GOT3 (cell line): ENCODE measurements at regions not wholly inside any gene's neighbourhood (a gene's known extent, or its start where the extent isn't known, plus 50 kb on each side); places are given as distances from the start of the nearest gene placed in this dataset.
"Not testable (repeated sequence)": the region's sequence is repeated elsewhere in the genome, so short reads cannot be mapped to it uniquely, and the experiment has no call there.

Experiments
- DNase-seq: peaks from one replicate; lab custom pipeline; 2025; ENCODE audit warnings: mixed read lengths; lab: John Stamatoyannopoulos, UW

DNA sequence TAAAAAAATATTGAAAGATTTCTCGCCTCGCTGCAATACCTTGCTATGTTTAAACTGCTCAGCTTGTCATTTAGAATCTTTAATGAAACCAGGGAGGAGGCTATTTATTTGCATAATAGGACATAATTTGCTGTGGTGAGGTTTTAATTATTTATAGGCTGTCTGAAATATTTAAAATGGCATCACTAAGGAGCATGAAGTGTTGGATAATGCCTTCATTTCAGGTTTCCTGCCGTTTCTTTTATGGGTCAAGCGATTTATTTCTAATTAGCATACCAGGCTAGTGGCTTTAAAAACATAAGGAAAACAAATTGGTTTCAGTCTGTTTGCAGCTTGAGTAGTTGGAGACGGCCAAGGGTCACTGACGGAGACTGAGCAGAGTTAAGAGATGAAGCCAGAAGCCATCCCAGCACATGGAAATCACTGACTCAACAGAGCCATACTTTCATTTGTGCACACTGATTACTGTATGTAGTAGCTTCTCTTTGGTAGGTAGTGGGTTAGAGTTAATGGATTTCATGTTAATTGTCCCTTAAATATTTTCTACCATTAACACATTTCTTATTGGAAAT is 1962.4 kb upstream of the TENM3 start:
- DNase-seq, result no peak

DNA sequence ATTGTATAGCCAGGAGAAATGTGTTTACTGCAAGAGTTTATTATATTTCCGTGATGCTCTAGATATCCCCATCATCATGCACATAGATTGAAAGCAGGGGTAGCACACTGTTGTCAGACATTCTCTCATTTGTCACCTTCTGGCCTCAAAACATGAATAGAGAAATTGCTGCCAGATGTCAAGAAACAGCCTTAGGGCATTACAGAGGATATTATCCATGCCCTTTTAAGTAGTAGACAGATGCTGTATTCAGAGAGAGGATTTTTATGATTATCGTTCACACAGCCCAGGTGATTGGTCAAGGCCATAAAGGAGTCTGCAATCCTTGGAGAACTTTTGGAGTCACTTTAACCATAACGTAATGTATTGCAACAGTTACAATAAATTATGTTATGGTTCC is 1961.5 kb upstream of the TENM3 start:
- DNase-seq, result no peak

DNA sequence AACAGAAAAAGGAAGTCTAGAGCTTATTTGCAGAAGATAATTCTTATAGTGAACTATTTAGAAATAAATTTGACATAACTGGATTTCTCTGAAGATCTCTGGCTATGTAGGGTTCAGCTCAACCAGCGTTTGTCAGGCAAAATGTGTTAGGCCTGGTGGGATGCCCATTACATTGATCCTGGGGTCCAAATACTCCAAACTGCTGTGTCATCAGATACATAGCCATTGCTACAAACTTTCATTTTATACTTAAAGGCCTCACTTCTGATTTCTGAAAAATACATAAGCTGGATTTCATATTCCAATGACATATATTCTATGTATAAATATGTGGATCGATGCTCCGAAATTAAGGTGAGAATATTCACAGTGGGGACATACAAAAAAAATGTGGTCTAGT is 1958.9 kb upstream of the TENM3 start:
- DNase-seq, result no peak

DNA sequence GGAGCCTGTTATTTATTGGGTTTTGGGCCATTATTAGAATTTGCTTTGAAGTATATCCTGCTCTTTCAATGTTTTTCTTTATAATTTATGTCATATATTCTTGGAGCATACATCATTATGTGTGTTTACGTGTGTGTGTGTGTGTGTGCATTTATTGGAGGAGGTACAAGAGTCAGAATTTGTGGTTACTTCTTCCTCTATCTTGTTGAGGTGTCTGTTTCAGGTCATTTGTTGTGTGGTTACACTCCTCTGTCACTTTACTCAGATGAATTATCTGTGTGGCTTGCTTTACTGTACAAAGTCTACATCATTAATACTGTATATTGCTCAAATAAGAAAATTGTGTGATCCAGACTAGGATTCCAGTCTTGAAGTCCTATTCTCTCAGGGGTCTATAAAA is 1957.4 kb upstream of the TENM3 start:
- DNase-seq, result no peak

DNA sequence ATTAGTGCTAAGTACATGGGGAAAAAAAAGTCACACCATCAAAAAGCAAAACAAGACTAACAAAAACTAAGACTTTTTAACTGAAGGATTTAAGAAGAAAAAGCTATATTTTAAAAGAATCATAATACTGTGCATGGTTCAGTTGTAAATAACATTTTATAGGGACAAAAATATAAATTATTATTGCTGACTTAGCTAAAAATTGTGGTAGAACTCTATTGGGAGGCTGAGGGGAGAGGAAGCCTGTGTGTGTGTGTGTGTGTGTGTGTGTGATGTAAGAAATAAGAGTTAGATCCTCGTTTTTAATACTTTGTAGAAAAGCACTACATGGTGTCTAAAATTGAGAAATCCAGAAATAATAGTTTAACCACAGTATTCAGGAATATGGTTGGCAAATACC is 1950.9 kb upstream of the TENM3 start:
- DNase-seq, result no peak

DNA sequence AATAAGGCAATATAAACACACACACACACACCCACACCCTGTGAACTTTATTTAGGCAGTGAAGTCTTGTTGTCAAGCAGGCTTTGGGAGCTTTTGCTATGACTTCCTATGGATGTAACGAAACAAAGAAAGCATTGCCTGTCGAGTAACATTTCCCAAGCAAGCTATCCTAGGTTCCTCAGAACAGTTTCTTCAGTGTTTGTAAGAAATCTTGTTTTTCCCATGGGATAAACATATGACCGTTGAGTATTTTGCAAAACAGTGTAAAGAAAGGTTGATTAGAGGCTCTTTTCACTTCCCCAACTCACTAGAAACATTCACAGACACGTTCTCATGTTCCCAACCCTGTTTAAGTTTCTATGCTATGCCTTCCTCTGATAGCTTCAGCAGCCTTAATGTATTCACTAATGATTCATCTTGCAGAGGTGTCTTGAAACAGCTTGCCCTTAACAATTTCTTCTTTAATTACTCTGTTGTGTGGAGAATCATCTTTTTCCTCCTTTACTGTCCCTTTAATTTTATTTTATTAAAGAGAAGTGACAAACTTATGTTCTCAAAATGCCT is 1947.1 kb upstream of the TENM3 start:
- no peak for DNase-seq

DNA sequence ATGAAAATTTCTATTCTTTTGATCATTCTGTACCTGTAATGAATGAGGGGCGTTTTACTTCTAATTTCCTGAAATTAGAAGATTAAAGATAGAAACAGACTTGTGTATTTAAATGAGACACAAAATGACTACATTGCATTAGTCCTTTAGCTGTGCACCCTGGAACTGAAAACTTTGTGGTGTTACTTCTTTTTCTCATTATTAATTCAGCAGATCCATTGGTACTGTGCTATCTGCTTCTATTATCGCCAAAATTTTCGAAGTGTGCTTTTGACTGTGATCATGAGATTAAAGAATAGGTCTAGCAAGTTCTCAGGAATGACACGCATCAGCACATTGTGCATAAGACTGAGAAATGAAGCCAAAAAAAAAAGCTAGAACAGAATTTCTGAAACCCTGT is 1938.9 kb upstream of the TENM3 start:
- no peak for DNase-seq

DNA sequence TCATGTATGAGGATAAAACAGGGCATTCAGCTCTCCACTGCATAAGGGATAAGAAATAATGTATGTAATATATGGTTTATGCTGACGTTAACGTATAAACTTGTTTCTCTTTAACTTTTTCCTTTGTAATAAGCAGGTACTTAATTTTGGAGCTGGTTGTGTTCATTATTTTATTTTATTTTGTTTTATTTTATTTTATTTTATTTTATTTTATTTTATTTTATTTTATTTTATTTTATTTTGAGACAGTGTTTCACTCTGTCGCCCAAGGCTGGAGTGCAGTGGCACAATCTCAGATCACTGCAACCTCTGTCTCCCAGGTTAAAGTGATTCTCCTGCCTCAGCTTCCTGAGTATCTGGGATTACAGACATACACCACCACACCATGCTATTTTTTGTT is 1932.6 kb upstream of the TENM3 start:
- no peak for DNase-seq

DNA sequence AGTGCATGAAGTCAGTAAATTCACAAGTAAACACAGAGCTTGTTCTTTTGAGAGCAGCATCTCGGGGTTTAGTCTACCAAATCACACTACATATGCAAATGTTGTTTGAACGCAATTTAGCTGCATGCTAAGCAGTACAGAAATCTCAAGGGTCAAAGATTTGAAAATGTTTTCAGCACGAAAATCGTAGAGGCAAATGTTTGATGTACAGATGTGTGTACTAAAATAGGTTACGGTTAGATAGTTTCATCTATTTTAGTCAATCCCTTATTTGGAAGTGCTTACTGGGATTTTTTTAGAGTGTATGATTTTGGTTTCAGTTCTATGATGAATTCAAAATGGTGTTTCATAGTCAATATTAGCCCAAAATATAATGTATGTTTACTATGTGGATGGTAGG is 1928.2 kb upstream of the TENM3 start:
- no peak for DNase-seq

DNA sequence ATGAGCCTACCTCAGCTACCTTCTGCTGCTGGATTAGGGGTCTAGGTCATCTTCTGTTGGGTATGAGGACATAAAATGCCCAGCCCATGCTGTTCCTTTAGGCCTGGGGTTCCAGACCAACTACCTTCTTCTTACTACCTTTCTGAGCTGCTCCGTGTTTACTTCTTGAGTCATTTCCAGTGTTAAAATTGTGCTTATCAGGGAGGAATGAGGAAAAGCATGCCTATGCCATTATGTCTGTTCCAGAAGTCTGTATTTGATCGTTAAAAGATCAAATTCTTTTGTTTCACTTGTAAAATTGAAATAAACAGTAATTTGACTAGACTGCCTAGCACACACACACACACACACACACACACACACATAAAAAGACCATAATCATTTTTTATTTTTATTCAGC is 1912.7 kb upstream of the TENM3 start:
- no peak for DNase-seq

DNA sequence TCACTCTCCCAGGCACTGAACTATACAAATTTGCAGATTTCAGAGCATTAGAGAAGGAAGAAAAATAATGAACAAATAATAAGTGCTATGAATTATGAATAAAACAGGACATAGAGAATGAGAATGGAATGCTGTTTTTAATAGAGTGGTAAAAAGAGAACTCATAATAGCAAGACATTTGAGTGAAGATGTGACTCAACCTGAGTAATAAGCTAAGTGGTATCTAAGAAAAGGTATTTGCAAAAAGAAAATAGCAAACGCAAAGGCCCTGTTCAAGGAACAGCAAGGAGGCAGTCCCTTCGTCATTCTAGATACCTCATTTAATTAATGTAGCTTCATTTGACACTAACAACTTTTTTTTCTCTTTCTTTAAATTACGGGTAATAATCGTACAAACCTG is 1910.0 kb upstream of the TENM3 start:
- no peak for DNase-seq

DNA sequence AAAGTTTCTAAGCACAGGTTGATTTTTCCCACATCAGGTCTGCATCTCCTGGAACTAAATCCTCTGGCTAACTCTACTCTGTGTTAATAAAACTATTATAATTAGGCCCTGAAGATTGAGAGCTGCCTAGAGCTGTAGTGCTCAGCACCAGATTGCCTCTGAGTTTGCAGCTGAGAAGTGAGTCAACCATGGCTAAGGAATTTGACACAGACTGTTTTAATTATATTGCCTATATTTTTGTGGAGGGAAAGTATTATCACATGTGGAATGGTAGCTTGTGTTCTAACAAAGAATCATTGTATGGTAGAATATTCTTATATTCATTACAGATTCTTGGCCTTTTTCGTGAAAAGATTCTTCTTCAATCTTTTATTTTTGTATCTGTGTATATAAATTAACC is 1907.6 kb upstream of the TENM3 start:
- no peak for DNase-seq

DNA sequence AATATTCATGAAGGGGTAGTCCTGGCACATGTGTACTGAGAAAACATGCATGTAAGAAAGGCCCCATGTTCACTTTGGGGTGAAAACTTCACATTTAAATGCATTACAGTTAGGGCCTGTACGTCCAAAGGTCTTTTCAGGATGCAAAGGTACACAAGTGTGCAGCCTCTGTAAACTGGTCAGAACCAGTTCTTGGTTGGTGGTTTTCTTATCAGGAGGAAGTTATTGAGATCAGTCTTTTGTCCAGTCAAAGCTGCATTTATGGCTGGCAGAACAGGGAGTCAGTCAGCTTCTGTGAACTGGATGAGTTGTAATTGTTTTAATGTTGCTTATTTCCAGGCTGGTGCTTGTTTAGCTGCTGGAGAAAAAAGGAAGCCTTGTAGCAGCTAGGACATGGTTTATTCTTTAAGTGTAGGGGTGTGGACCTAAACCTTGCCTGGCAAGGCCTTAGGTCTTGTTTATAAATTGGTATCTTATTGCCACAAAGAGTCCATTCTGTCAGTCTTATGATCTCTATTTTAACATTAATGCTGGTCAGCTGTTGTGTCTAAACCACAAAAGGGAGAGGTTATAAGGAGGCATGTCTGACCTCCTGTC is 1906.6 kb upstream of the TENM3 start:
- DNase-seq, result no peak

DNA sequence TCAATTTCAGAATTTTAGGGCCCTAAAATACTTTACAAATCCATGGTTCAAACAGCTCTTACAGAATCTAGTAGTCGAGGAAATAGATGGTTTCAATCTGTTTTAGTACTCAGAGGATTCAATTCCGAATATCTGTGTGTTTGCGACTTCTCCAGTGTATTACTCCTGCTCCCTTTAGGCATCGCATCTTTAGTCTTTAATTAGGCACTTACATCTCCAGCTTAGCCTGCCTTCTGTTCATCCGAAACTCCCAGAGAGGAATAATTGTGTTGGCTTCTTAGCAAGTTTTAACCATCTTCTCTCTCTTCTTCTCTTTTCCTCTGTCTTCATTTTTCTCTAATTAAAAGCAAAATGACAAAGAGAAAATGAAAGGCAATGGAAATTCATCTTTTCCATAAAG is 1901.3 kb upstream of the TENM3 start:
- DNase-seq, result no peak

DNA sequence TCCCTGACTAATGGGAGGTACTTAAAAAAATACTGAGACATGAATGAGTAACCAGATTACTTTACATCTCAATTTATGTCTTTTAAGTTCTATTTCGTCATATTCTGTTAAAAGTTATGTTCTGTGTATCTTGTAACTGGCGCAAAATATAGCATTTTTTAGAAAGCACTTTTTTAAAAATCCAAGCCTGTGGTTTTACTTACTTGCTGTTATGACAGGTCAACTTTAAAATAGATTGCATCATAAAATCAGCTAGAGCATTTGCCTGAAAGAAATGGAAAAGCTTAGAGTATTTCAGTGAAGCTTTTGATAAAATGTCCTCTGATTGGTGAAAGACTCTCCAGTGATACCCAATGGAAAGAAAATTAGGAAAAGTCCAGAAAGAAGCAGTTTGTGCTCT is 1892.3 kb upstream of the TENM3 start:
- DNase-seq, result no peak

DNA sequence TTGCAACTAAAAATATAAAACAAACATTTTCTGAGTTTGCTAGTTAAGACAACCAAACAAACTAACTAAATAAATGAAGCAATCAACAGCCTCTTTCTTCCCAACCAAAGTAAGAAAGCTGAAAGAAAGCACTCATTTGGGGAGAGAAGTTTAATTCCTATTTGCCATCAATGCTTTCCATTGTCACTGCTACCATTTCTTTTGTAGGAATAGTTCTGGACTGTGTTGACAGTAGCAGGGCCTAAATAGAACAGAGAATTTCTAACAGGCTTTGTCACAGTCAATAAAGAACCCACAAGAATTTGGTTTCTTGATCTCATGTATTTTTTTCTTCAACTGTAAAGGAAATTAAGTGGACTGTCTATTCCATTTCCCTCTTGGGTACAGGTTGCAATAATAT is 1886.4 kb upstream of the TENM3 start:
- DNase-seq, result no peak

DNA sequence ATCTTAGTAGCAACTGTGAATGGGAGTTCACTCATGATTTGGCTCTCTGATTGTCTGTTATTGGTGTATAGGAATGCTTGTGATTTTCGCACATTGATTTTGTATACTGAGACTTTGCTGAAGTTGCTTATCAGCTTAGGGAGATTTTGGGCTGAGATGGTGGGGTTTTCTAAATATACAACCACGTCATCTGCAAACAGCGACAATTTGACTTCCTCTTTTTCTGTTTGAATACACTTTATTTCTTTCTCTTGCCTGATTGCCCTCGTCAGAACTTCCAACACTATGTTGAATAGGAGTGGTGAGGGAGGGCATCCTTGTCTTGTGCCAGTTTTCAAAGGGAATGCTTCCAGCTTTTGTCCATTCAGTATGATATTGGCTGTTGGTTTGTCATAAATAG is 1883.1 kb upstream of the TENM3 start:
- not testable (repeated sequence) for DNase-seq

DNA sequence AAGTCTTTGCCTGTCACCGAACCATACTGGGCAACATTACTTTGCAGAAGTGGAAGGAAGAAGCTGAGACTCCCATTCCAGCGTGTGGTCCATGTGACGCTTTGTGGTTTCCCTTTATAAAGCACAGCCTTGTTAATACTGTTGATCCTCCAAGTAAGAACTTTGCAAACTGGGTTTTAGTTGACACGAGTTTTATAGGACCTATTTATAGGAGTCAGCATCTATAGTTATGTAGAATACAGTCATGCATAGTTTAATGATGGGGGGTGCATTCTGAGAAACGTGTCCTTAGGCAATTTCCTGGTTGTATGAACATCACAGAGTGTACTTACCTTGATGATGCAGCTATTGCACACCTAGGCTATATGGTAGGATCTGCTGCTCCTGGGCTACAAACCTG is 1879.4 kb upstream of the TENM3 start:
- DNase-seq, result no peak

DNA sequence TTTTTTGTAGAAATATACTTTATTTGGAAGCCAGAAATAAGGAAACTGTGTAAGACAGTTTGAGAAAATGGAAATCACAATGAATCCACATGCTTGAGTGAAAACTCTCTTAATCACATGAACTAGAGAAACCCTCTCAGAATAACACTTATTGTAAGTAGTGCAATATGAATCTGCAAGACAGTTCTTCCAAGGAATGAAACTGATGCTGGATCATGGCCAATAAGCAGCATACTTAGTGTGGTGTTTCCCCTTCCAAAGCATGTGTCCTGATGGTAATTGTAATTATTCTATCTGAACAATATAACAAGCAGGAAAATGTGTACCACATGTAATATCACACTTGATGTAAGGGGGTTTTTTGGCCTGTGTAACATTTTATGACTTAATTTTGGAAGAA is 1870.5 kb upstream of the TENM3 start:
- DNase-seq, result no peak

DNA sequence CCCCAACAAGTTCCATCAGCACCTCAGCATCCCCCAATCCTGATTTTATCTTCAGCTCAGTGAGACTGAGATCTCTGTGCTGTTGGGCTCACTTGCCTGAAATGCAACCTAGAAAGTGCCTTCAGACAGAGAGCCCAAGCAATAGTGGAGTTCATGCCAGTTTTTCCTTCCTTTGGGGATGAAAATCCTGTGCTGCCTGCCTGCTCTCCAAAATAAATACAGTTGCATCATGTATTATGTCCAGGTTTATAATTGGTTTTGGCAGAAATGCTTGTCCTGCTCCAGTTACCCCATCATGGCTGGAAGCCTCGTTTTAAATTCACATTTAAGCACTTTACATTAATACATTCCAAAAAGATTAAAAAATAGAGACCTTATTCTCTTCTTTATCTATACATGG is 1865.5 kb upstream of the TENM3 start:
- no peak for DNase-seq

DNA sequence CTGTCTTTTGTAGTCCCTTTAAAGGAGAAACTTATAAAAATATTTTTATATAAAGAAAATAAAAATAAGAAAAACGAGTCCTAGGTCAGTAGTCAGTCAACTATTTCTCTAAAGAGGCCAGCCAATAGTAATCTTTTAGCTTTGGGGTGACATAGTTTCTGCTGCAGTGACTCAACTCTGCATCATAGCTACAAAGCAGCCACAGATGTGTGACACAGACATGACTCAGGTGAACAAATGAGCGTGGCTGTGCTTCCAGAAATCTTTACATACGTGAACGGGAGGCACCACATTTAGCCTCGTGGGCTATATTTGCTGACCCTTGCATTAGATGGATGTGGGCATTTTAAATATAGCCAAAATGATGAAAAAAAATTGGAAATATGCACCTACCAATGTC is 1862.5 kb upstream of the TENM3 start:
- DNase-seq, result no peak

DNA sequence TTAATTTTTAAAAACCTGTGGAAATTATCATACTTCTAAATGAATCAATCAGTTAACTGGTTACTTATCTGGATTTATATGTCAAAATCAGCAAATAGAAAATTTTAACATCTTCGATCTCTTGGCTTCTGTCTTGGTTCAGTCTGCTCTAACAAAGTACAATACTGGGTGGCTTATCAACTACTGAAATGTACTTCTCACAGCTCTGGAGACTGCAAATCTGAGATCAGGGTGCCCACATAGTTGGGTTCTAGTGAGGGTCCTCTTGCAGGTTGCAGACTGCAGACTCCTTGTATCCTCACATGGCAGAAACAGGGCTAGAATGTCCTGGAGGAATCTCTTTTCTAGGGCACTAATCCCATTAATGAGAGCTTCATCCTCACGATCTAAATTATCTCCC is 1851.6 kb upstream of the TENM3 start:
- DNase-seq, result no peak

DNA sequence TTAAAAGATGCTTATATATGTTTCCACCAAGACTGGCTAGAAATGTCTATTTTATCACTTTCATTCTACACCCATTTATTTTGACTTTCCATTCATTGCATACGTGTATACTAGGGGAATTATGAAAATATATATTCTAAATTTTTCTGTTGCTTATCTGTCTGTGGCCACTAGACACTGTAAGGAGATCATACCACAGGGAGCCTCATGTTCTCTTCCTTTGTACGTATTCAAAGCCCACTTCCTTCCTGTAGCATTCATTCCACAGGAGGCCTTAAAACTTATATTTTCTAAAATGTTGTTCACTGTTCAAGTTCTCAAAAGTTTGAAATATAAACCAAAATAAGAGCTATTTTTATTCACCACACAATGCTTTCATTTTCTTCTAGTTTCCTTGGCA is 1848.9 kb upstream of the TENM3 start:
- DNase-seq, result no peak

DNA sequence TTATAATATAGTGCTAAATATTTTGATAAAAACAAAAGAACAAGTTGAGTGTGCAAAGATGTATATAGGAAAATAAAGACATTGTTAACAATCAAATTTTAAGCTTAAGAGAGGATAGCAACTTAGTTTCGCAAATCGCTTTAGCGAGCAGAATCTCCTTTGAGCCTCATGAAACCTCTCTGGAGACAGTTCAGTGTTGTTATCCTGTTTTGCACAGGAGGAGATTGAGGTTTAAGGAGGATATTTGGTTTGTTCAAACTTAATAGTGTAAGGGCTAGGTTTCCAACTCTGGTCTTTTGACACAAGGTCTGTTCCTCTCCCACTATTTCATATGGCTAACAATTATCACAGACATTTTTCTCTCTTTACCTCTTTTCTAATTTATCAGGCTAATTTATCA is 1848.5 kb upstream of the TENM3 start:
- DNase-seq, result no peak
